Activated B cell treated with CpG ODN at 0.5 μM for 24 hours (primary cell): ENCODE measurements at regions not wholly inside any gene's neighbourhood (a gene's known extent, or its start where the extent isn't known, plus 50 kb on each side); places are given as distances from the start of the nearest gene placed in this dataset.

ENCODE experiments used
- ATAC-seq: fragments of 200-7000 bp; cut with Tn5 transposase; one replicate; pipeline ENCODE4 v1.10.0; 2021; ENCODE audit warnings: low read depth, mild to moderate bottlenecking, moderate library complexity
- CTCF ChIA-PET: fragments of 350-600 bp; sonication (Branson Sonifier 250); formaldehyde crosslinking; loops from one replicate; lab custom pipeline; 2021; ENCODE audit warnings: antibody characterized with exemption; lab: Charles Lee
- POLR2A ChIA-PET: fragments of 350-600 bp; sonication (Branson Sonifier 250); formaldehyde crosslinking; loops from one replicate; lab custom pipeline; 2021; ENCODE audit warnings: antibody characterized with exemption; lab: Charles Lee
- DNase-seq: peaks from one replicate; pipeline ENCODE4 v3.0.0; 2022
- H3K27ac Mint-ChIP-seq: one replicate; pipeline ENCODE4 v1.8.0; 2020; ENCODE audit warnings: mixed read lengths
- H3K27me3 Mint-ChIP-seq: one replicate; pipeline ENCODE4 v1.8.0; 2021; ENCODE audit warnings: mixed read lengths
- H3K36me3 Mint-ChIP-seq: one replicate; pipeline ENCODE4 v1.8.0; 2021; ENCODE audit warnings: low read depth, mixed read lengths
- H3K4me1 Mint-ChIP-seq: one replicate; pipeline ENCODE4 v1.8.0; 2021; ENCODE audit warnings: mixed read lengths
- H3K4me3 Mint-ChIP-seq: one replicate; pipeline ENCODE4 v1.8.0; 2020; ENCODE audit warnings: mild to moderate bottlenecking, mixed read lengths
- H3K9me3 Mint-ChIP-seq: one replicate; pipeline ENCODE4 v1.8.0; 2020; ENCODE audit warnings: mixed read lengths
- CTCF ChIP-seq: fragments of 200-600 bp; IDR thresholded peaks from one replicate; pipeline ENCODE4 v1.8.0; 2022; ENCODE audit warnings: antibody characterized with exemption, mild to moderate bottlenecking
- intact Hi-C: fragments of 100-400 bp; cut with micrococcal nuclease; formaldehyde crosslinking; loops from one replicate; pipeline ENCODE4 v1.15.1; 2024

- DNase-seq, result no peak
- Mint-ChIP-seq H3K27ac (no peak overlapping the region), H3K9me3 (peaks cover 6% of the 10 kb centered on the region), H3K4me1 (no peaks in the 10 kb centered on the region), H3K4me3 (no peak overlapping the region), H3K36me3 (no peaks in the 10 kb centered on the region), H3K27me3 (no peaks in the 10 kb centered on the region)
- ChIA-PET CTCF (no interaction called here), POLR2A (no interaction called here)
- no peak for TF ChIP-seq CTCF
- no peak for ATAC-seq
- intact Hi-C loops, result no loop called here
Observed at GRCh38 chr3:189555558-189555881, 75.7 kb upstream of the TP63 start.

GRCh38 chr3:189557824-189558223, 73.4 kb upstream of the TP63 start:
- no peak for TF ChIP-seq CTCF
- Mint-ChIP-seq H3K4me3 (no peak overlapping the region), H3K27ac (no peak overlapping the region), H3K36me3 (no peaks in the 10 kb centered on the region), H3K4me1 (peaks cover 3% of the 10 kb centered on the region), H3K27me3 (no peaks in the 10 kb centered on the region), H3K9me3 (peaks cover 2% of the 10 kb centered on the region)
- no peak for ATAC-seq
- DNase-seq, result no peak
- intact Hi-C loops, result no loop called here
- CTCF ChIA-PET, result no interaction called here
- POLR2A ChIA-PET, result no interaction called here

GRCh38 chr3:189561256-189561655, 69.9 kb upstream of the TP63 start:
- ChIA-PET CTCF (no interaction called here), POLR2A (no interaction called here)
- intact Hi-C loops, result no loop called here
- Mint-ChIP-seq H3K36me3 (no peaks in the 10 kb centered on the region), H3K4me3 (no peak overlapping the region), H3K9me3 (peaks cover 2% of the 10 kb centered on the region), H3K27ac (no peak overlapping the region), H3K4me1 (peaks cover 14% of the 10 kb centered on the region), H3K27me3 (no peaks in the 10 kb centered on the region)
- ATAC-seq, result no peak
- no peak for DNase-seq
- TF ChIP-seq CTCF, result no peak

- no peaks in the 10 kb centered on the region for H3K9me3 Mint-ChIP-seq
- DNase-seq (no peak), ATAC-seq (peak; percentile 57)
- intact Hi-C loops, result no loop called here
- no peaks in the 10 kb centered on the region for H3K27me3 Mint-ChIP-seq
- no peak overlapping the region for H3K27ac Mint-ChIP-seq
- ChIA-PET CTCF (no interaction called here), POLR2A (no interaction called here)
- H3K4me3 Mint-ChIP-seq, result no peak overlapping the region
- H3K36me3 Mint-ChIP-seq, result no peaks in the 10 kb centered on the region
- TF ChIP-seq CTCF, result no peak
- peaks cover 36% of the 10 kb centered on the region for H3K4me1 Mint-ChIP-seq
Observed at GRCh38 chr3:189563853-189564563, 67.2 kb upstream of the TP63 start.

- ChIA-PET POLR2A (no interaction called here), CTCF (no interaction called here)
- TF ChIP-seq CTCF, result no peak
- Mint-ChIP-seq H3K27me3 (no peaks in the 10 kb centered on the region), H3K4me1 (peaks cover 43% of the 10 kb centered on the region), H3K27ac (no peak overlapping the region), H3K36me3 (no peaks in the 10 kb centered on the region), H3K9me3 (no peaks in the 10 kb centered on the region), H3K4me3 (no peak overlapping the region)
- ATAC-seq (no peak), DNase-seq (no peak)
- intact Hi-C loops, result no loop called here
Observed at GRCh38 chr3:189566550-189567130, 64.5 kb upstream of the TP63 start.
